Osteoblast (primary cell): ENCODE measurements at regions not wholly inside any gene's neighbourhood (a gene's known extent, or its start where the extent isn't known, plus 50 kb on each side); places are given as distances from the start of the nearest gene placed in this dataset.

Source experiments
- DNase-seq: peaks from one replicate; pipeline ENCODE4 v3.0.0; 2011; ENCODE audit warnings: low spot score, mixed read lengths; ENCODE audit not compliant: insufficient read length; ENCODE audit errors: missing footprints
- H2AFZ ChIP-seq: 2 replicates; pipeline ENCODE4 v1.6.0; 2011; ENCODE audit warnings: mild to moderate bottlenecking, low read length
- H3K27ac ChIP-seq: 2 replicates; pipeline ENCODE4 v1.5.1; 2011; ENCODE audit warnings: mild to moderate bottlenecking, low read depth, low read length, moderate library complexity
- H3K27me3 ChIP-seq: 2 replicates; pipeline ENCODE4 v1.6.0; 2012; ENCODE audit warnings: mild to moderate bottlenecking, control low read depth, inconsistent platforms, low read length, moderate library complexity; ENCODE audit not compliant: insufficient read depth
- H3K36me3 ChIP-seq: 2 replicates; pipeline ENCODE4 v1.5.1; 2011; ENCODE audit warnings: mild to moderate bottlenecking, low read length, control low read depth, moderate library complexity; ENCODE audit not compliant: insufficient read depth
- H3K4me1 ChIP-seq: 2 replicates; pipeline ENCODE4 v1.5.1; 2011; ENCODE audit warnings: mild to moderate bottlenecking, low read length, control low read depth, moderate library complexity; ENCODE audit not compliant: insufficient read depth
- H3K4me2 ChIP-seq: 2 replicates; pipeline ENCODE4 v1.6.0; 2011; ENCODE audit warnings: mild to moderate bottlenecking, low read length; ENCODE audit not compliant: insufficient read depth
- H3K4me3 ChIP-seq: fragments of 200-600 bp; sonication (generic); 3 replicates; pipeline ENCODE4 v1.5.1; 2012; ENCODE audit warnings: mild to moderate bottlenecking, low read length, inconsistent platforms; ENCODE audit not compliant: insufficient read depth
- H3K79me2 ChIP-seq: 2 replicates; pipeline ENCODE4 v1.6.0; 2012; ENCODE audit warnings: mild to moderate bottlenecking, low read length, control low read depth, inconsistent platforms; ENCODE audit not compliant: insufficient read depth
- H3K9me3 ChIP-seq: 2 replicates; pipeline ENCODE4 v1.5.1; 2011; ENCODE audit warnings: low read depth, low read length, control low read depth
- H4K20me1 ChIP-seq: 2 replicates; pipeline ENCODE4 v1.6.0; 2012; ENCODE audit warnings: mild to moderate bottlenecking, low read length, control low read depth; ENCODE audit not compliant: insufficient read depth
- CTCF ChIP-seq: IDR thresholded peaks from 2 replicates; pipeline ENCODE4 v1.5.1; 2011; ENCODE audit warnings: mild to moderate bottlenecking, low read depth, low read length, moderate library complexity; ENCODE audit errors: extremely low read depth

- TF ChIP-seq CTCF, result no peak
- H3K27me3 ChIP-seq, result no peaks in the 10 kb centered on the region
Observed at GRCh38 chr18:78041218-78041617, 791.6 kb downstream of the GALR1 start.

GRCh38 chr18:78046631-78047030 lies 797.0 kb downstream of the GALR1 start:
- no peak overlapping the region for H3K4me2 ChIP-seq
- no peaks in the 10 kb centered on the region for H4K20me1 ChIP-seq
- DNase-seq, result no peak
- H3K79me2 ChIP-seq, result no peaks in the 10 kb centered on the region
- H3K27me3 ChIP-seq, result no peaks in the 10 kb centered on the region
- no peaks in the 10 kb centered on the region for H3K9me3 ChIP-seq
- no peak overlapping the region for H3K4me3 ChIP-seq
- H3K4me1 ChIP-seq, result no peaks in the 10 kb centered on the region
- no peak overlapping the region for H3K27ac ChIP-seq
- no peaks in the 10 kb centered on the region for H3K36me3 ChIP-seq
- no peak for TF ChIP-seq CTCF
- no peak overlapping the region for H2AFZ ChIP-seq

More at GRCh38 chr18:78041218-78041617, 791.6 kb downstream of the GALR1 start:
- Histone ChIP-seq H3K79me2 (no peaks in the 10 kb centered on the region), H3K9me3 (no peaks in the 10 kb centered on the region), H4K20me1 (no peaks in the 10 kb centered on the region), H3K4me2 (no peak overlapping the region), H3K4me3 (no peak overlapping the region), H3K4me1 (no peaks in the 10 kb centered on the region), H3K27ac (no peak overlapping the region), H2AFZ (no peak overlapping the region), H3K36me3 (no peaks in the 10 kb centered on the region)
- DNase-seq, result no peak

GRCh38 chr18:78049281-78049680 lies 799.6 kb downstream of the GALR1 start:
- no peak for DNase-seq
- no peak for TF ChIP-seq CTCF
- no peaks in the 10 kb centered on the region for H3K4me1 ChIP-seq
- H3K27me3 ChIP-seq, result no peaks in the 10 kb centered on the region
- H2AFZ ChIP-seq, result no peak overlapping the region
- no peaks in the 10 kb centered on the region for H3K79me2 ChIP-seq
- H3K36me3 ChIP-seq, result no peaks in the 10 kb centered on the region
- no peaks in the 10 kb centered on the region for H4K20me1 ChIP-seq
- H3K9me3 ChIP-seq, result no peaks in the 10 kb centered on the region
- no peak overlapping the region for H3K4me3 ChIP-seq
- H3K27ac ChIP-seq, result no peak overlapping the region
- H3K4me2 ChIP-seq, result no peak overlapping the region

- Histone ChIP-seq H3K9me3 (no peaks in the 10 kb centered on the region), H2AFZ (no peak overlapping the region), H4K20me1 (no peaks in the 10 kb centered on the region), H3K4me1 (no peaks in the 10 kb centered on the region), H3K4me2 (no peak overlapping the region), H3K27me3 (no peaks in the 10 kb centered on the region), H3K79me2 (no peaks in the 10 kb centered on the region), H3K36me3 (no peaks in the 10 kb centered on the region), H3K4me3 (no peak overlapping the region), H3K27ac (no peak overlapping the region)
- no peak for DNase-seq
- TF ChIP-seq CTCF, result no peak
Observed at GRCh38 chr18:78054801-78055200, 805.2 kb downstream of the GALR1 start.
